Liver (tissue), 8 donors: ENCODE measurements at regions not wholly inside any gene's neighbourhood (a gene's known extent, or its start where the extent isn't known, plus 50 kb on each side); places are given as distances from the start of the nearest gene placed in this dataset.

Source experiments
- DNase-seq: peaks from one replicate; pipeline ENCODE4 v3.0.0-alpha.2; 2017; ENCODE audit warnings: low spot score
- H3K27ac ChIP-seq, 2 donors: one replicate each; pipeline ENCODE4 v1.7.0; 2013; ENCODE audit warnings: inconsistent platforms in 2 of 2, low read length in 2 of 2, control low read depth in 1 of 2, low read depth in 1 of 2, mild to moderate bottlenecking in 1 of 2
- H3K27me3 ChIP-seq, 4 donors: one replicate each; pipeline versions ENCODE4 v1.6.1 to v1.7.0; 2013; ENCODE audit warnings: low read length in 3 of 4, inconsistent platforms in 1 of 4, mild to moderate bottlenecking in 1 of 4, moderate library complexity in 1 of 4; ENCODE audit not compliant: control insufficient read depth in 4 of 4, insufficient read depth in 4 of 4
- H3K36me3 ChIP-seq, 4 donors: one replicate each; pipeline versions ENCODE4 v1.6.1 to v1.7.0; 2013; ENCODE audit warnings: low read length in 3 of 4, mild to moderate bottlenecking in 3 of 4, low read depth in 1 of 4, moderate library complexity in 1 of 4; ENCODE audit not compliant: control insufficient read depth in 4 of 4, insufficient read depth in 3 of 4
- H3K4me1 ChIP-seq, 4 donors: one replicate each; pipeline versions ENCODE4 v1.6.1 to v1.7.0; 2013; ENCODE audit warnings: low read length in 3 of 4, mild to moderate bottlenecking in 3 of 4, moderate library complexity in 1 of 4; ENCODE audit not compliant: control insufficient read depth in 4 of 4, insufficient read depth in 4 of 4
- H3K4me3 ChIP-seq, 3 donors: one replicate each; pipeline versions ENCODE4 v1.6.1 to v1.7.0; 2013; ENCODE audit warnings: low read length in 3 of 3, control low read depth in 1 of 3, low read depth in 1 of 3, mild to moderate bottlenecking in 1 of 3
- H3K9ac ChIP-seq, 2 donors: one replicate each; pipeline ENCODE4 v1.7.0; 2013; ENCODE audit warnings: low read length in 2 of 2, mild to moderate bottlenecking in 2 of 2, moderate library complexity in 2 of 2, control low read depth in 1 of 2, low read depth in 1 of 2
- H3K9me3 ChIP-seq, 4 donors: one replicate each; pipeline versions ENCODE4 v1.6.1 to v1.7.0; 2013; ENCODE audit warnings: low read length in 3 of 4; ENCODE audit not compliant: control insufficient read depth in 4 of 4
- EGR1 ChIP-seq, 2 donors: IDR thresholded peaks; 2 replicates each; pipeline ENCODE4 v1.6.1; 2016 to 2018; ENCODE audit warnings: antibody characterized with exemption in 2 of 2, low read depth in 2 of 2
- FOXA1 ChIP-seq: IDR thresholded peaks from 2 replicates; pipeline ENCODE4 v1.6.1; 2016; ENCODE audit warnings: antibody characterized with exemption
- FOXA2 ChIP-seq: IDR thresholded peaks from 2 replicates; pipeline ENCODE4 v1.6.1; 2016; ENCODE audit warnings: antibody characterized with exemption
- GABPA ChIP-seq, 2 donors: IDR thresholded peaks in 1 of 2; conservative IDR thresholded peaks in 1 of 2; 2 replicates each; pipeline ENCODE4 v1.6.1; 2016; ENCODE audit warnings: antibody characterized with exemption in 2 of 2, mild to moderate bottlenecking in 1 of 2, moderate library complexity in 1 of 2
- HNF4A ChIP-seq, 2 donors: conservative IDR thresholded peaks; 2 replicates each; pipeline ENCODE4 v1.6.1; 2016; ENCODE audit warnings: antibody characterized with exemption in 2 of 2, mild to moderate bottlenecking in 2 of 2
- HNF4G ChIP-seq: IDR thresholded peaks from 2 replicates; pipeline ENCODE4 v1.6.1; 2016; ENCODE audit warnings: antibody characterized with exemption
- JUND ChIP-seq, 2 donors: IDR thresholded peaks; 2 replicates each; pipeline ENCODE4 v1.6.1; 2016; ENCODE audit warnings: antibody characterized with exemption in 2 of 2
- NR2F2 ChIP-seq: IDR thresholded peaks from 2 replicates; pipeline ENCODE4 v1.6.1; 2016; ENCODE audit warnings: antibody characterized with exemption
- RAD21 ChIP-seq, 2 donors: IDR thresholded peaks; 2 replicates each; pipeline ENCODE4 v1.6.1; 2016; ENCODE audit warnings: antibody characterized with exemption in 2 of 2, mild to moderate bottlenecking in 2 of 2
- SP1 ChIP-seq: IDR thresholded peaks from 2 replicates; pipeline ENCODE4 v1.6.1; 2018; ENCODE audit warnings: antibody characterized with exemption, mild to moderate bottlenecking
- TAF1 ChIP-seq: conservative IDR thresholded peaks from 2 replicates; pipeline ENCODE4 v1.6.1; 2016; ENCODE audit warnings: antibody characterized with exemption, mild to moderate bottlenecking
- YY1 ChIP-seq: IDR thresholded peaks from 2 replicates; pipeline ENCODE4 v1.6.1; 2016; ENCODE audit warnings: antibody characterized with exemption, mild to moderate bottlenecking
- WGBS: extraction: QIAGEN DNeasy Blood & Tissue Kit; methylation state at CpG from one replicate; pipeline ENCODE4 v1.1.7; 2013; 5-methylcytosine and 5-hydroxymethylcytosine counted together
- TF ChIP-seq, protein P1 (sequence below): IDR thresholded peaks from 2 replicates; pipeline ENCODE4 v1.6.1; 2016; ENCODE audit warnings: antibody characterized with exemption
- TF ChIP-seq, protein P2 (sequence below): fragments of 150-350 bp; IDR thresholded peaks from 2 replicates; pipeline ENCODE4 v1.5.1; 2017; ENCODE audit warnings: improper control_type of control experiment, low read depth, low read length; ENCODE audit not compliant: missing input control
- TF ChIP-seq, protein P3 (sequence below): IDR thresholded peaks from 2 replicates; pipeline ENCODE4 v1.6.1; 2016; ENCODE audit warnings: antibody characterized with exemption
- TF ChIP-seq, protein P4 (sequence below): IDR thresholded peaks from 2 replicates; pipeline ENCODE4 v1.6.1; 2016; ENCODE audit warnings: antibody characterized with exemption, mild to moderate bottlenecking
- TF ChIP-seq, protein P5 (sequence below): IDR thresholded peaks from 2 replicates; pipeline ENCODE4 v1.6.1; 2016; ENCODE audit warnings: antibody characterized with exemption
- donor health status: healthy.
- donor health status: healthy.
- donor health status: healthy.
- donor health status: healthy.
- donor health status: healthy.

DNA sequence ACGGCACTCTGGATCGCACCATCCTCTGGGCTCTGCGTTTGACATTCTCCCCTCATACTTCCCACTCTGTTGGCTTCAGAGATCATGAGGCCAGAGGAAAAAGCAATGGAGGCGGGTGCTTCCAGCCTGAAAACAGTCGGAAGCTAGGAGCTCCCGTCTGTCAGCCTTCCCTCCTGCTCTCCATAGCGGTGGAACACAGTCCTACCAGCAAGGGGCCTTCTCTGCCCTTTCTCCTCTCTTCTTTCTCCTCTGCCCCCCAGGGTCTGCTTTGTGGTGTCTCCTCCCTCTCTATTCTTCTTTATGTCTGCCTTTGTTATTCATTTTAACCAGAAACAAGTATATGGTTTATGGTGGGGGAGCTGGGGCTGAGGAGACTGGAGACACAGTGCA lies 152.5 kb upstream of the NFIB start:
- TF ChIP-seq, protein P1, sequence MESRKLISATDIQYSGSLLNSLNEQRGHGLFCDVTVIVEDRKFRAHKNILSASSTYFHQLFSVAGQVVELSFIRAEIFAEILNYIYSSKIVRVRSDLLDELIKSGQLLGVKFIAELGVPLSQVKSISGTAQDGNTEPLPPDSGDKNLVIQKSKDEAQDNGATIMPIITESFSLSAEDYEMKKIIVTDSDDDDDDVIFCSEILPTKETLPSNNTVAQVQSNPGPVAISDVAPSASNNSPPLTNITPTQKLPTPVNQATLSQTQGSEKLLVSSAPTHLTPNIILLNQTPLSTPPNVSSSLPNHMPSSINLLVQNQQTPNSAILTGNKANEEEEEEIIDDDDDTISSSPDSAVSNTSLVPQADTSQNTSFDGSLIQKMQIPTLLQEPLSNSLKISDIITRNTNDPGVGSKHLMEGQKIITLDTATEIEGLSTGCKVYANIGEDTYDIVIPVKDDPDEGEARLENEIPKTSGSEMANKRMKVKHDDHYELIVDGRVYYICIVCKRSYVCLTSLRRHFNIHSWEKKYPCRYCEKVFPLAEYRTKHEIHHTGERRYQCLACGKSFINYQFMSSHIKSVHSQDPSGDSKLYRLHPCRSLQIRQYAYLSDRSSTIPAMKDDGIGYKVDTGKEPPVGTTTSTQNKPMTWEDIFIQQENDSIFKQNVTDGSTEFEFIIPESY = no peak
- TF ChIP-seq, protein P2, sequence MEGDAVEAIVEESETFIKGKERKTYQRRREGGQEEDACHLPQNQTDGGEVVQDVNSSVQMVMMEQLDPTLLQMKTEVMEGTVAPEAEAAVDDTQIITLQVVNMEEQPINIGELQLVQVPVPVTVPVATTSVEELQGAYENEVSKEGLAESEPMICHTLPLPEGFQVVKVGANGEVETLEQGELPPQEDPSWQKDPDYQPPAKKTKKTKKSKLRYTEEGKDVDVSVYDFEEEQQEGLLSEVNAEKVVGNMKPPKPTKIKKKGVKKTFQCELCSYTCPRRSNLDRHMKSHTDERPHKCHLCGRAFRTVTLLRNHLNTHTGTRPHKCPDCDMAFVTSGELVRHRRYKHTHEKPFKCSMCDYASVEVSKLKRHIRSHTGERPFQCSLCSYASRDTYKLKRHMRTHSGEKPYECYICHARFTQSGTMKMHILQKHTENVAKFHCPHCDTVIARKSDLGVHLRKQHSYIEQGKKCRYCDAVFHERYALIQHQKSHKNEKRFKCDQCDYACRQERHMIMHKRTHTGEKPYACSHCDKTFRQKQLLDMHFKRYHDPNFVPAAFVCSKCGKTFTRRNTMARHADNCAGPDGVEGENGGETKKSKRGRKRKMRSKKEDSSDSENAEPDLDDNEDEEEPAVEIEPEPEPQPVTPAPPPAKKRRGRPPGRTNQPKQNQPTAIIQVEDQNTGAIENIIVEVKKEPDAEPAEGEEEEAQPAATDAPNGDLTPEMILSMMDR = no peak
- no peak for TF ChIP-seq FOXA1
- TF ChIP-seq EGR1 (IDR thresholded peaks at IDR 0.05; ENCODE audit: low read depth in 2 of 2) = no peak
- no peak for TF ChIP-seq SP1
- TF ChIP-seq GABPA (IDR thresholded peaks at IDR 0.05 in 1 of 2, conservative IDR thresholded peaks at IDR 0.05 in 1 of 2) = no peak
- Histone ChIP-seq H3K9ac (no peak overlapping the region), H3K27me3 (peaks cover 0 to 19% (median 3%) of the 10 kb centered on the region in 4 donors), H3K4me3 (no peak overlapping the region), H3K27ac (no peak overlapping the region), H3K36me3 (no peaks in the 10 kb centered on the region), H3K4me1 (no peaks in the 10 kb centered on the region), H3K9me3 (no peaks in the 10 kb centered on the region)
- DNase-seq = no peak
- WGBS = 71% methylated on average over 7 of the region's 7 CpGs

DNA sequence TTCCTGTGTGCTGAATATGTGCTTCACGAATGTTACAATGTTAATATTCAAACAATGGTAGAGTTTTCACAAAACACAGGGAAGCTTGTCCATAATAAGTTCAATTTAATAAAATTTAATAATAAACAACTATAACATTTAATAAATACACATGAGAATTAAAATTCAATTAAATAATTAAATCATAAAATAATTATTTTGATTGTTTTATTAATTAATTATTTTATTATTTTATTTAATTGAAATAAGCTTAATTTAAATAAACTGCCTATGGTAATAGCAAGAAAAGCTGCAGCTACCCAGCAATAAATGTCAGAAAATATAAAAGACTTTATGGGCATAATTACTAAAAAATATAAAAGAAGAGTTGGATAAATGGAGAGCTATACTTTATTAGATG lies 149.0 kb upstream of the NFIB start:
- Histone ChIP-seq H3K9me3 (no peaks in the 10 kb centered on the region), H3K36me3 (no peaks in the 10 kb centered on the region), H3K4me1 (no peaks in the 10 kb centered on the region), H3K9ac (no peak overlapping the region), H3K27me3 (peaks cover 0 to 6% (median 1%) of the 10 kb centered on the region in 4 donors), H3K4me3 (no peak overlapping the region), H3K27ac (no peak overlapping the region)
- WGBS = 74% methylated on average over 1 of the region's 1 CpG
- no peak for TF ChIP-seq NR2F2
- TF ChIP-seq RAD21 (IDR thresholded peaks at IDR 0.05) = no peak
- TF ChIP-seq TAF1 = no peak
- no peak for TF ChIP-seq FOXA1
- no peak for TF ChIP-seq GABPA (IDR thresholded peaks at IDR 0.05 in 1 of 2, conservative IDR thresholded peaks at IDR 0.05 in 1 of 2)
- no peak for TF ChIP-seq YY1
- TF ChIP-seq, protein P3, sequence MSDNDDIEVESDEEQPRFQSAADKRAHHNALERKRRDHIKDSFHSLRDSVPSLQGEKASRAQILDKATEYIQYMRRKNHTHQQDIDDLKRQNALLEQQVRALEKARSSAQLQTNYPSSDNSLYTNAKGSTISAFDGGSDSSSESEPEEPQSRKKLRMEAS = no peak
- no peak for TF ChIP-seq SP1
- no peak for TF ChIP-seq FOXA2
- TF ChIP-seq, protein P2 = no peak
- TF ChIP-seq, protein P1 = no peak
- no peak for TF ChIP-seq JUND (IDR thresholded peaks at IDR 0.05)
- TF ChIP-seq, protein P4, sequence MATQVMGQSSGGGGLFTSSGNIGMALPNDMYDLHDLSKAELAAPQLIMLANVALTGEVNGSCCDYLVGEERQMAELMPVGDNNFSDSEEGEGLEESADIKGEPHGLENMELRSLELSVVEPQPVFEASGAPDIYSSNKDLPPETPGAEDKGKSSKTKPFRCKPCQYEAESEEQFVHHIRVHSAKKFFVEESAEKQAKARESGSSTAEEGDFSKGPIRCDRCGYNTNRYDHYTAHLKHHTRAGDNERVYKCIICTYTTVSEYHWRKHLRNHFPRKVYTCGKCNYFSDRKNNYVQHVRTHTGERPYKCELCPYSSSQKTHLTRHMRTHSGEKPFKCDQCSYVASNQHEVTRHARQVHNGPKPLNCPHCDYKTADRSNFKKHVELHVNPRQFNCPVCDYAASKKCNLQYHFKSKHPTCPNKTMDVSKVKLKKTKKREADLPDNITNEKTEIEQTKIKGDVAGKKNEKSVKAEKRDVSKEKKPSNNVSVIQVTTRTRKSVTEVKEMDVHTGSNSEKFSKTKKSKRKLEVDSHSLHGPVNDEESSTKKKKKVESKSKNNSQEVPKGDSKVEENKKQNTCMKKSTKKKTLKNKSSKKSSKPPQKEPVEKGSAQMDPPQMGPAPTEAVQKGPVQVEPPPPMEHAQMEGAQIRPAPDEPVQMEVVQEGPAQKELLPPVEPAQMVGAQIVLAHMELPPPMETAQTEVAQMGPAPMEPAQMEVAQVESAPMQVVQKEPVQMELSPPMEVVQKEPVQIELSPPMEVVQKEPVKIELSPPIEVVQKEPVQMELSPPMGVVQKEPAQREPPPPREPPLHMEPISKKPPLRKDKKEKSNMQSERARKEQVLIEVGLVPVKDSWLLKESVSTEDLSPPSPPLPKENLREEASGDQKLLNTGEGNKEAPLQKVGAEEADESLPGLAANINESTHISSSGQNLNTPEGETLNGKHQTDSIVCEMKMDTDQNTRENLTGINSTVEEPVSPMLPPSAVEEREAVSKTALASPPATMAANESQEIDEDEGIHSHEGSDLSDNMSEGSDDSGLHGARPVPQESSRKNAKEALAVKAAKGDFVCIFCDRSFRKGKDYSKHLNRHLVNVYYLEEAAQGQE = no peak
- TF ChIP-seq HNF4G = no peak
- TF ChIP-seq, protein P5, sequence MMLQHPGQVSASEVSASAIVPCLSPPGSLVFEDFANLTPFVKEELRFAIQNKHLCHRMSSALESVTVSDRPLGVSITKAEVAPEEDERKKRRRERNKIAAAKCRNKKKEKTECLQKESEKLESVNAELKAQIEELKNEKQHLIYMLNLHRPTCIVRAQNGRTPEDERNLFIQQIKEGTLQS = no peak
- TF ChIP-seq HNF4A (conservative IDR thresholded peaks at IDR 0.05) = no peak
- no peak for DNase-seq
